CD4-positive, alpha-beta T cell (primary cell): ENCODE measurements at regions not wholly inside any gene's neighbourhood (a gene's known extent, or its start where the extent isn't known, plus 50 kb on each side); places are given as distances from the start of the nearest gene placed in this dataset.

Experiments used
- ATAC-seq: fragments of 200-7000 bp; cut with Tn5 transposase; one replicate; pipeline ENCODE4 v1.10.0; 2022; ENCODE audit warnings: mild to moderate bottlenecking; ENCODE audit not compliant: poor library complexity
- CTCF ChIA-PET: fragments of 350-600 bp; sonication (Branson Sonifier 250); formaldehyde crosslinking; loops from one replicate; lab custom pipeline; 2021; ENCODE audit warnings: antibody characterized with exemption, inconsistent platforms; lab: Charles Lee
- POLR2A ChIA-PET: fragments of 350-600 bp; sonication (Branson Sonifier 250); formaldehyde crosslinking; loops from one replicate; lab custom pipeline; 2021; ENCODE audit warnings: antibody characterized with exemption, inconsistent platforms; lab: Charles Lee
- DNase-seq, 14 experiments: peaks; one replicate each; pipeline ENCODE4 v3.0.0-alpha.2; 2013 to 2020; ENCODE audit warnings: mixed read lengths in 2 of 14
- H3K27ac ChIP-seq, 2 donors: one replicate each; pipeline versions ENCODE4 v1.5.1 to v1.7.0; 2013; ENCODE audit warnings: low read length in 2 of 2, low read depth in 1 of 2, mild to moderate bottlenecking in 1 of 2
- H3K27me3 ChIP-seq, 2 experiments: 1 replicate in 1 of 2; 2 replicates in 1 of 2; pipeline versions ENCODE4 v1.6.1 to v1.7.0; 2013; ENCODE audit warnings: low read length in 2 of 2, control low read depth in 1 of 2, mild to moderate bottlenecking in 1 of 2, moderate library complexity in 1 of 2; ENCODE audit not compliant: insufficient read depth in 2 of 2, control insufficient read depth in 1 of 2
- H3K36me3 ChIP-seq: one replicate; pipeline ENCODE4 v1.6.1; 2013; ENCODE audit warnings: low read length, control low read depth; ENCODE audit not compliant: insufficient read depth
- H3K4me1 ChIP-seq: one replicate; pipeline ENCODE4 v1.6.1; 2013; ENCODE audit warnings: low read length, control low read depth; ENCODE audit not compliant: insufficient read depth
- H3K4me3 ChIP-seq: one replicate; pipeline ENCODE4 v1.5.1; 2013; ENCODE audit warnings: mild to moderate bottlenecking, low read length, moderate library complexity
- H3K9me3 ChIP-seq, 2 experiments: 1 replicate in 1 of 2; 2 replicates in 1 of 2; pipeline versions ENCODE4 v1.6.1 to v1.7.0; 2013; ENCODE audit warnings: low read length in 2 of 2, mild to moderate bottlenecking in 2 of 2, control low read depth in 1 of 2, moderate library complexity in 1 of 2; ENCODE audit not compliant: control insufficient read depth in 1 of 2, insufficient read depth in 1 of 2
- H3K27ac Mint-ChIP-seq: one replicate; pipeline ENCODE4 v1.8.0; 2020; ENCODE audit warnings: mixed read lengths
- H3K27me3 Mint-ChIP-seq: one replicate; pipeline ENCODE4 v1.8.0; 2021; ENCODE audit warnings: mixed read lengths
- H3K36me3 Mint-ChIP-seq: one replicate; pipeline ENCODE4 v1.8.0; 2021; ENCODE audit warnings: low read depth, mixed read lengths
- H3K4me1 Mint-ChIP-seq: one replicate; pipeline ENCODE4 v1.8.0; 2021; ENCODE audit warnings: low read depth, mixed read lengths
- H3K4me3 Mint-ChIP-seq: one replicate; pipeline ENCODE4 v1.8.0; 2020; ENCODE audit warnings: mild to moderate bottlenecking, mixed read lengths
- H3K9me3 Mint-ChIP-seq: one replicate; pipeline ENCODE4 v1.8.0; 2020; ENCODE audit warnings: mixed read lengths
- intact Hi-C, 2 experiments: fragments of 100-400 bp; cut with DNase I in 1 of 2; cut with micrococcal nuclease in 1 of 2; formaldehyde crosslinking; loops; one replicate each; pipeline versions ENCODE4 v1.15.1 to v1.9.0; 2023 to 2025; cut with DNase I, micrococcal nuclease
- TF ChIP-seq, protein P1 (sequence below): fragments of 200-600 bp; IDR thresholded peaks from one replicate; pipeline ENCODE4 v1.8.0; 2022; ENCODE audit warnings: antibody characterized with exemption, mild to moderate bottlenecking

DNA sequence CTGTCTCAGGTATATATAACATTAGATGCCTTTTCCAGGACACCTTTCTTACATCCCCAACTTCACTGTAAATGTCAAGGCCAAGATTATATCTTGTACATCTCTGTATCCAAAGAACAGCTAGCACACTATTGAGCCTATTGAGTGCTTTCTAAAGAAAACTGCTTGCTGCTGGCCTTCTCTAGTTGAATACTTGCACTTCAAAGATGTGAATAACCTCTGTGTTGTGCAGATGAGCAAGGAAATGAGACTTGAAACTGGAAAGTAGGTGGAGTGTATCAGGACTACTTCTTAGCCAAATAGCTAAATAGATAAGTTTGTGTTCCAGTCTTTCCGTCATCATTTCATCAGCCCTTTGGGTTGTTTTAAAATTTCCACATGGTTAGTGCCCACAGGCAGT is 704.4 kb upstream of the AMOT start:
- ChIA-PET POLR2A (no interaction called here), CTCF (no interaction called here)
- no peaks in the 10 kb centered on the region for H3K27me3 ChIP-seq
- Mint-ChIP-seq H3K4me1 (no peaks in the 10 kb centered on the region), H3K4me3 (no peak overlapping the region), H3K36me3 (no peaks in the 10 kb centered on the region), H3K27me3 (no peaks in the 10 kb centered on the region), H3K9me3 (peaks cover under 1% of the 10 kb centered on the region), H3K27ac (no peak overlapping the region)
- TF ChIP-seq, protein P1, sequence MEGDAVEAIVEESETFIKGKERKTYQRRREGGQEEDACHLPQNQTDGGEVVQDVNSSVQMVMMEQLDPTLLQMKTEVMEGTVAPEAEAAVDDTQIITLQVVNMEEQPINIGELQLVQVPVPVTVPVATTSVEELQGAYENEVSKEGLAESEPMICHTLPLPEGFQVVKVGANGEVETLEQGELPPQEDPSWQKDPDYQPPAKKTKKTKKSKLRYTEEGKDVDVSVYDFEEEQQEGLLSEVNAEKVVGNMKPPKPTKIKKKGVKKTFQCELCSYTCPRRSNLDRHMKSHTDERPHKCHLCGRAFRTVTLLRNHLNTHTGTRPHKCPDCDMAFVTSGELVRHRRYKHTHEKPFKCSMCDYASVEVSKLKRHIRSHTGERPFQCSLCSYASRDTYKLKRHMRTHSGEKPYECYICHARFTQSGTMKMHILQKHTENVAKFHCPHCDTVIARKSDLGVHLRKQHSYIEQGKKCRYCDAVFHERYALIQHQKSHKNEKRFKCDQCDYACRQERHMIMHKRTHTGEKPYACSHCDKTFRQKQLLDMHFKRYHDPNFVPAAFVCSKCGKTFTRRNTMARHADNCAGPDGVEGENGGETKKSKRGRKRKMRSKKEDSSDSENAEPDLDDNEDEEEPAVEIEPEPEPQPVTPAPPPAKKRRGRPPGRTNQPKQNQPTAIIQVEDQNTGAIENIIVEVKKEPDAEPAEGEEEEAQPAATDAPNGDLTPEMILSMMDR: no peak
- H3K4me1 ChIP-seq: no peaks in the 10 kb centered on the region
- ATAC-seq (no peak), DNase-seq (no peak)
- H3K9me3 ChIP-seq: no peaks in the 10 kb centered on the region
- H3K4me3 ChIP-seq: no peak overlapping the region
- no peak overlapping the region for H3K27ac ChIP-seq
- intact Hi-C loops: no loop called here
- H3K36me3 ChIP-seq: no peaks in the 10 kb centered on the region

DNA sequence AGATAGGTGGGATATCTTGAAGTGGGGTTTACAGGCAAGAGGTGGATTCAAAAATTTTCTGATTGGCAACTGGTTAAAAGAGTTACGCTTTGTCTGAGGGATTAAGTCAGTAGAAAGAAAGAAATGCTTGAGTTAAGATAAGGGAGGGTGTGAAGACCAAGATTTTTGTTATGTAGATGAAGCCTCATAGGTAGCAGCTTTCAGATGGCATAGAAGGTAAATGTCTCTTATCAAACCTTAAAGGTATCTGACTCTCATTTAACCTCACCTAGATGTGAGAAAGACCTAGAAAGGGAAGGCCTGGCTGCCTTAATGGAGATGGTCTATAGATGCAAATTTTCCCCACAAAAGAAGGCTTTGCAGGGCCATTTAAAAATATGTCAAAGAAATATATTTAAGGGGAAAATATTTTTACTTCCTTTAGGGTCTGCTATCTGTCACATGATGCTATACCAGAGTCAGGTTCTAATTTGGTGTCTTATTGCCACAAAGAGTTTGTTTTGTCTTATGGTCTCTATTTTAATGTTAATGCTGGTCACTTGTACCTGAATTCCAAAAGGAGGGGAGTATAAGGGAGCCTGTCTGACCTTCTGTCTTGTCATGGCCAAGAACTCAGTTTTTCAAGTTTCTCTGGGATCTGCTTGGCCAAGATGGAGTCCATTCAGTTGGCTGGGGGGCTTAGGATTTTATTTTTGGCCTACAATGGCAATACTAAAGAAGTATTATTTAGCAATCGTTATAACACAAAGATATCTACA is 699.1 kb upstream of the AMOT start:
- Mint-ChIP-seq H3K4me1 (no peaks in the 10 kb centered on the region), H3K4me3 (no peak overlapping the region), H3K27me3 (no peaks in the 10 kb centered on the region), H3K36me3 (no peaks in the 10 kb centered on the region), H3K27ac (no peak overlapping the region), H3K9me3 (peaks cover 9% of the 10 kb centered on the region)
- no peak for DNase-seq
- no peaks in the 10 kb centered on the region for H3K36me3 ChIP-seq
- ChIA-PET POLR2A (no interaction called here), CTCF (no interaction called here)
- no peak overlapping the region for H3K27ac ChIP-seq
- H3K9me3 ChIP-seq: no peaks in the 10 kb centered on the region
- intact Hi-C loops: no loop called here
- TF ChIP-seq, protein P1: no peak
- H3K4me3 ChIP-seq: no peak overlapping the region
- no peaks in the 10 kb centered on the region for H3K27me3 ChIP-seq
- no peaks in the 10 kb centered on the region for H3K4me1 ChIP-seq
- ATAC-seq: no peak

DNA sequence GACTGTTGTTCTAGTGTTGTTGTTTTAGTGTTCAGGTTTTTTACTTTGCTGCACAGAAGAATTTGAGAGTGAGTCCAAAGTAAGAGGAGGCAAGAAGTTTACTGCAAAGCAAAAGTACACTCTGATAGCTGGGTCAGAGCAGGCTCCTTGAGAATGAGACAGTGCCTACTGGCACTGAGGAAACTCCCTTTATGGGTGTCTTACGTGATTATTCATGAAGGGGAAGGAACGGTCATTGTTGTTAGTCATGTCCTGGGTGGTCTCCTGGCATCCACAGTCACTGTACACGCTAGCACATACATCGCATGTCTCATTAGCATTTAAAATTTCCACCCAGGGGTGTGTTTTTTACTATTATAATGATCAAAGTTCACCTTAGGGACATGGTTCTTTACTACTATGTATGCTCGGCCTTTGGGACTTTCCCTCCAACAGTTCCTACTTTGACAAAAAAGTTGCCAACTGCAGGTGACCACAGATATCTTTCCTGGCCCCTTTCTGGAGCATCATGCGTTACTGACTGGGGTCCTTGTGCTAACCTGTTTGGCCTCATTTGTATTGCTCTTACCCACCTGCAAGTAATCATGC is 688.9 kb upstream of the AMOT start:
- POLR2A ChIA-PET: no interaction called here
- intact Hi-C loops: no loop called here
- CTCF ChIA-PET: no interaction called here

More for the DNA sequence above, 688.9 kb upstream of the AMOT start:
- Mint-ChIP-seq H3K27me3 (no peaks in the 10 kb centered on the region), H3K27ac (no peak overlapping the region), H3K9me3 (peaks cover 3% of the 10 kb centered on the region), H3K4me1 (no peaks in the 10 kb centered on the region), H3K36me3 (no peaks in the 10 kb centered on the region), H3K4me3 (no peak overlapping the region)
- H3K36me3 ChIP-seq: no peaks in the 10 kb centered on the region
- H3K9me3 ChIP-seq: no peaks in the 10 kb centered on the region
- ATAC-seq: no peak
- no peaks in the 10 kb centered on the region for H3K27me3 ChIP-seq
- H3K4me3 ChIP-seq: no peak overlapping the region
- TF ChIP-seq, protein P1: no peak
- DNase-seq: no peak
- no peaks in the 10 kb centered on the region for H3K4me1 ChIP-seq
- no peak overlapping the region for H3K27ac ChIP-seq
